ENCODE measurements at regions not wholly inside any gene's neighbourhood (a gene's known extent, or its start where the extent isn't known, plus 50 kb on each side); places are given as distances from the start of the nearest gene placed in this dataset.

- TF ChIP-seq ESRRA (CRISPR knock-in tag; IDR thresholded peaks at IDR 0.05; ENCODE audit: borderline replicate concordance) (no peak), CTCF (IDR thresholded peaks at IDR 0.05) (no peak), ERG (CRISPR knock-in tag; IDR thresholded peaks at IDR 0.05) (no peak), ATF1 (CRISPR knock-in tag; IDR thresholded peaks at IDR 0.05) (no peak), KAT7 (CRISPR knock-in tag; IDR thresholded peaks at IDR 0.05; ENCODE audit: borderline replicate concordance) (no peak), ATF3 (CRISPR knock-in tag; conservative IDR thresholded peaks at IDR 0.05) (no peak), USF2 (CRISPR knock-in tag; IDR thresholded peaks at IDR 0.05) (no peak), ATF6 (CRISPR knock-in tag; IDR thresholded peaks at IDR 0.05) (no peak), MAX (CRISPR knock-in tag; IDR thresholded peaks at IDR 0.05) (no peak), HMGA2 (CRISPR knock-in tag; IDR thresholded peaks at IDR 0.05) (no peak), PRDM15 (CRISPR knock-in tag; IDR thresholded peaks at IDR 0.05) (no peak)
Measured at GRCh38 chr6:14974372-14974771, 271.5 kb upstream of the JARID2 start.
